GM21381 (cell line): ENCODE measurements at regions not wholly inside any gene's neighbourhood (a gene's known extent, or its start where the extent isn't known, plus 50 kb on each side); places are given as distances from the start of the nearest gene placed in this dataset.
"Not testable (repeated sequence)": the region's sequence is repeated elsewhere in the genome, so short reads cannot be mapped to it uniquely, and the experiment has no call there.

Source experiments
- ATAC-seq: cut with Tn5 transposase; IDR thresholded peaks from one replicate; pipeline ENCODE4 v1.9.1; 2021; ENCODE audit warnings: mild to moderate bottlenecking, moderate library complexity; ENCODE audit not compliant: unreplicated experiment

GRCh38 chrX:12034741-12035140 lies 103.5 kb upstream of the FRMPD4 start:
- no peak for ATAC-seq

- no peak for ATAC-seq
Measured at GRCh38 chrX:12042615-12043014, 95.7 kb upstream of the FRMPD4 start.

DNA sequence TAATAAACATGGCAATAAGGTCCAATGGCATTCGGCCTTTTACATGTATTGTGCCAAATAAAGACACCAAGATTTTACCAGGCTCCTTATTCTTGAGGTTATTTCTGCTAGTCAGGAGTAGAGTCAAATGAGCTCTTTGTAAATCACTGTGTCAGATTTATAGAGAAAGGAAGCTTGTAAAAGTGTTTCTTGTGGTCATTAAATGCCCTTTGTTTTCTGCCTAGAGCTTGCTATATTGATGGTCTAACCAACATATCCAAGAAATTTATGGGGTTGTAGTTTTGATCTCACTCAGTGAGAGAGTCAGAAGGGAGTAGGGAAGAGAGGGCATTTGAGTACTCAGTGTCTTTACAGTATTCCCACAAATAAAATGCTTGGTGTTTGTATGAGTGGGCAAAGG lies 86.2 kb upstream of the FRMPD4 start:
- no peak for ATAC-seq

GRCh38 chrX:12058087-12058486 lies 80.2 kb upstream of the FRMPD4 start:
- ATAC-seq: no peak

DNA sequence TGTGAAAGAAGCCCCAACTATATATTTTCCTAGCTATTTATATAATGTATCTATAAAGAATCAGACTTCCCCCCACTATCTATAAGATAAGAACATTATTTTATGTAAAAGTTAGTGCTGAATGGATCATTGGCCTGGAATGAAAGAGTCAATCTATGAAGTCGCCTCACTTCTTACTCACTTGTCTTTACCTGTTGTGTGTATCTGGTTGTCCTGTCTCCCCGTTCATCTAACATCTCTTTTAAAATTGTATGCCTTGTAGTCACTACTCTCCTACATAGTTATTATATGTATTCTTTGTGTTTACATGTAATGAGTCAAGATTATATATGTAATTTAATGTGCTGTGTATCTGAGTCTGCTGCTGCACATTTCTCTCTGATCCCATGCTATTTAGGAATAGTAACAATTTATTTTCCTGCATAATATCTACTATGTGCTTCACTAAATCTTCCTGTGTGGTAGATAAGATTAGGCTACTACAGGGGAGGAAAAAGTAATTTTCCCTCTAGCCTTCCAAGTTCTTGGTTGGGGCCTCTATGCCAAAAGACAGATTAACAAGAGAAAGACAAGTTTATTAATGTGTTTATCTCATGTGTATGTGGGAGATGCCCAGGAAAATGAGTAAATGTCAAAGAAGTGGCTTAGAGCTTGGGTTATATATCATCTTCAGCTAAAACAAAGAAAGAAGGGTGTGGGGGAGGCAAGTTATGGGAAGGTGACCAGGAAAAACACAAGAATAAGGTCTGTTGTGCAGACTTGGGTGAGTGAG lies 77.6 kb upstream of the FRMPD4 start:
- ATAC-seq: no peak

GRCh38 chrX:12065251-12065650 lies 73.0 kb upstream of the FRMPD4 start:
- no peak for ATAC-seq

DNA sequence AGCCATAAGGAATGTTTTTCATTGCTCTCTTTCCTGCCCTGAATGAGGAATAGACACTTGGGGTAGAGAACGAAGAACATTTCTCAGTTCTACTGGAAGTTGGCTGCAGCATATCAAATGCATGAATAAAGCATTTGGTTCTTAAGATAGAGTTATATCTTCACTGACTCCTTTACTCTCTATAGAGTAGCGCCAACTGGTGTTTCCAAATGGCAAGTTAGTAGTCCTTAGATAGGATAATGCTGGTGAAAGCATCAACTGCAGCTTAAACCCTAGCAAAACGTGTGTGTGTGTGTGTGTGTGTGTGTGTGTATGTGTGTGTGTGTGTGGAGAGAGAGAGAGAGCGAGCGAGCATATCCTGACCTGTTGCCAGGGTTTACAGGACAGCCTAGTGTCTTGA lies 62.2 kb upstream of the FRMPD4 start:
- no peak for ATAC-seq

GRCh38 chrX:12080265-12080664 lies 58.0 kb upstream of the FRMPD4 start:
- ATAC-seq: no peak

- not testable (repeated sequence) for ATAC-seq
Measured at GRCh38 chrX:12082959-12083358, 55.3 kb upstream of the FRMPD4 start.
